HEK293T (cell line): ENCODE measurements at regions not wholly inside any gene's neighbourhood (a gene's known extent, or its start where the extent isn't known, plus 50 kb on each side); places are given as distances from the start of the nearest gene placed in this dataset.
A peak's percentile ranks its signal among the peaks of the same experiment; 100 is the strongest.

Experiments
- CTCF ChIA-PET: fragments of 350-600 bp; formaldehyde crosslinking; extraction: SDS; loops from one replicate; lab custom pipeline; 2021; ENCODE audit warnings: antibody characterized with exemption, inconsistent platforms; lab: Yijun Ruan, JAX
- POLR2A ChIA-PET: fragments of 350-600 bp; formaldehyde crosslinking; extraction: SDS; loops from one replicate; lab custom pipeline; 2020; ENCODE audit warnings: antibody characterized with exemption, inconsistent platforms; lab: Yijun Ruan, JAX
- DNase-seq: peaks from one replicate; pipeline ENCODE4 v3.0.0; 2012; ENCODE audit warnings: mixed read lengths; ENCODE audit errors: extremely low spot score
- ARNT ChIP-seq: fragments of 450-650 bp; IDR thresholded peaks from 2 replicates; pipeline ENCODE4 v1.6.1; 2017; ENCODE audit warnings: mild to moderate bottlenecking
- BHLHE40 ChIP-seq: fragments of 450-650 bp; IDR thresholded peaks from 2 replicates; pipeline ENCODE4 v1.6.1; 2016; ENCODE audit warnings: mild to moderate bottlenecking, moderate library complexity, borderline replicate concordance
- CTBP1 ChIP-seq: fragments of 450-650 bp; IDR thresholded peaks from 2 replicates; pipeline ENCODE4 v1.6.1; 2016; ENCODE audit warnings: borderline replicate concordance
- ELF4 ChIP-seq: fragments of 450-650 bp; IDR thresholded peaks from 2 replicates; pipeline ENCODE4 v1.6.1; 2017; ENCODE audit warnings: antibody characterized with exemption
- FOXA1 ChIP-seq: fragments of 450-650 bp; IDR thresholded peaks from 2 replicates; pipeline ENCODE4 v1.6.1; 2016; ENCODE audit warnings: mild to moderate bottlenecking
- FOXK2 ChIP-seq: fragments of 450-650 bp; IDR thresholded peaks from 2 replicates; pipeline ENCODE4 v1.6.1; 2016; ENCODE audit warnings: mild to moderate bottlenecking
- FOXM1 ChIP-seq: fragments of 450-650 bp; IDR thresholded peaks from 2 replicates; pipeline ENCODE4 v1.6.1; 2017; ENCODE audit warnings: mild to moderate bottlenecking, borderline replicate concordance
- HDGF ChIP-seq: fragments of 450-650 bp; IDR thresholded peaks from 2 replicates; pipeline ENCODE4 v1.6.1; 2017; ENCODE audit warnings: antibody characterized with exemption, borderline replicate concordance
- L3MBTL2 ChIP-seq: fragments of 450-650 bp; conservative IDR thresholded peaks from 2 replicates; pipeline ENCODE4 v1.6.1; 2016; ENCODE audit warnings: mild to moderate bottlenecking
- LEF1 ChIP-seq: fragments of 450-650 bp; IDR thresholded peaks from 2 replicates; pipeline ENCODE4 v1.6.1; 2017; ENCODE audit warnings: mild to moderate bottlenecking, borderline replicate concordance
- NFRKB ChIP-seq: fragments of 450-650 bp; IDR thresholded peaks from 2 replicates; pipeline ENCODE4 v1.6.1; 2016; ENCODE audit warnings: mild to moderate bottlenecking, moderate library complexity
- SP1 ChIP-seq: fragments of 450-650 bp; IDR thresholded peaks from 2 replicates; pipeline ENCODE4 v1.6.1; 2017
- SUZ12 ChIP-seq: fragments of 450-650 bp; IDR thresholded peaks from 2 replicates; pipeline ENCODE4 v1.6.1; 2016; ENCODE audit warnings: mild to moderate bottlenecking
- TARDBP ChIP-seq: fragments of 450-650 bp; IDR thresholded peaks from 2 replicates; pipeline ENCODE4 v1.6.1; 2016
- ZNF384 ChIP-seq: fragments of 450-650 bp; IDR thresholded peaks from 2 replicates; pipeline ENCODE4 v1.6.1; 2016
- TF ChIP-seq, protein P1 (sequence below): fragments of 450-650 bp; IDR thresholded peaks from 2 replicates; pipeline ENCODE4 v1.6.1; 2016

DNA sequence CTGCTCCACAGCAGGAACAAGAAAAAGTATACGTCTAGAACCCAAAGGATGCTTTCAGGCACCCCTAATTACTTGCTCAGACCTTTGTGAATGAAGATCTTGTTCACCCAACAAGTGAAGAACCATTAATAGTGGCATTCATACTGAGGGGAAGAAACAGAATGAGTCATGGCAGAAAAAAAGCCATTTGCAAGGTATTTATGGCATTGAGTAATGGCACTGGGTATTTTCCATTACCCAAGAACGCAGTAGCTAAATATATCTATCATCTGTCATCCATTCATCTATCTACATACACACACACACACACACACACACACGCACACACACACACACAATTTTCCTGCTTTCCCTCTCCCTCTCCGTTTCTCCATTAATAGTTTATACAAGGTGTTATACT, 56.4 kb upstream of the XIRP2 start:
- CTCF ChIA-PET: no interaction called here
- DNase-seq: no peak
- TF ChIP-seq SUZ12 (no peak), FOXA1 (no peak), HDGF (no peak), SP1 (no peak), ZNF384 (no peak)
- TF ChIP-seq, protein P1, sequence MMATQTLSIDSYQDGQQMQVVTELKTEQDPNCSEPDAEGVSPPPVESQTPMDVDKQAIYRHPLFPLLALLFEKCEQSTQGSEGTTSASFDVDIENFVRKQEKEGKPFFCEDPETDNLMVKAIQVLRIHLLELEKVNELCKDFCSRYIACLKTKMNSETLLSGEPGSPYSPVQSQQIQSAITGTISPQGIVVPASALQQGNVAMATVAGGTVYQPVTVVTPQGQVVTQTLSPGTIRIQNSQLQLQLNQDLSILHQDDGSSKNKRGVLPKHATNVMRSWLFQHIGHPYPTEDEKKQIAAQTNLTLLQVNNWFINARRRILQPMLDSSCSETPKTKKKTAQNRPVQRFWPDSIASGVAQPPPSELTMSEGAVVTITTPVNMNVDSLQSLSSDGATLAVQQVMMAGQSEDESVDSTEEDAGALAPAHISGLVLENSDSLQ: 0 out of 2 replicates have a peak, but pooled peaks have one; percentile 4
- POLR2A ChIA-PET: no interaction called here

DNA sequence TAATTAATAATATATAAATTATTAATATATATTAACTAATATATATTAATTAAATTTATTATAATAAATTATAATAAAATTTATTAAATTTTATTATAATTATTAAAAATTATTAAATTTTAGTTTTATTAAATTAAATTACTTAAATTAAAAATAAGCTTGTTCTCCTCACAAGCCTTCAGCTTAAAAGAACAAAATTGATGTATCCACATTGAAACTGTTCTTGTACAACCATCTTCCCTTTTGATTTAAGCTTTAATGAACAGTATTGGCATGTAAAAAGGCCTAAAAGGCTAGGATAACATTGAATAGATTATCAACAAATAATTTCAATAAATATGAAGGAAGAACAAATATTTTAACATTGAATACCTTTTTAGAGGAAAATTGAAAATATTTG, 62.4 kb upstream of the XIRP2 start:
- no peak for TF ChIP-seq ZNF384
- TF ChIP-seq FOXA1: no peak
- TF ChIP-seq TARDBP: no peak
- no peak for TF ChIP-seq FOXM1
- TF ChIP-seq HDGF: no peak
- TF ChIP-seq, protein P1: no peak
- no peak for TF ChIP-seq FOXK2
- no peak for TF ChIP-seq SP1
- TF ChIP-seq SUZ12: no peak
- TF ChIP-seq BHLHE40: no peak
- TF ChIP-seq CTBP1: no peak
- no peak for TF ChIP-seq ARNT
- TF ChIP-seq L3MBTL2: no peak
- no peak for TF ChIP-seq LEF1
- TF ChIP-seq NFRKB: no peak
- TF ChIP-seq ELF4: no peak
- CTCF ChIA-PET: no interaction called here
- DNase-seq: no peak
- POLR2A ChIA-PET: no interaction called here

DNA sequence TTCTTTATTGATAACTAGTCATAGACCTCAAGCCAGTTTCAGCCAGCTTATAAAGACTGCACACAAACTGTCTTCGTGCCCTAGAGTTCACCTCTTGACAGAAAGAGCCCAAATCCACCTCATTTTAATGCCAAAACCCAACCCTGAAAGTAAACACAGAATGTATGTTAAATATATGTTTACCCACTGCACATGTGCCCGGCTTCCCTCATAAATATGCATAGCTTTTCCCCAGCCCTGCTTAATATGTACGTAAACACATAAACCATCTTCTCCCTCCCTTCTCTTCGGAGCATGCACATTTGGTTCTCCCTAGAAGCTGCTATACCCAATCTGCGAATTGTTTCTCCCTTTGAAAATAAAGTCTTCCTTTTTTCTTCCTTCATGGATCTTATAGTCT, 73.9 kb upstream of the XIRP2 start:
- TF ChIP-seq BHLHE40 (no peak), ELF4 (no peak), L3MBTL2 (no peak), SUZ12 (no peak), CTBP1 (no peak), ZNF384 (no peak), FOXK2 (no peak)
- TF ChIP-seq, protein P1: no peak
- DNase-seq: no peak
- ChIA-PET POLR2A (no interaction called here), CTCF (no interaction called here)

DNA sequence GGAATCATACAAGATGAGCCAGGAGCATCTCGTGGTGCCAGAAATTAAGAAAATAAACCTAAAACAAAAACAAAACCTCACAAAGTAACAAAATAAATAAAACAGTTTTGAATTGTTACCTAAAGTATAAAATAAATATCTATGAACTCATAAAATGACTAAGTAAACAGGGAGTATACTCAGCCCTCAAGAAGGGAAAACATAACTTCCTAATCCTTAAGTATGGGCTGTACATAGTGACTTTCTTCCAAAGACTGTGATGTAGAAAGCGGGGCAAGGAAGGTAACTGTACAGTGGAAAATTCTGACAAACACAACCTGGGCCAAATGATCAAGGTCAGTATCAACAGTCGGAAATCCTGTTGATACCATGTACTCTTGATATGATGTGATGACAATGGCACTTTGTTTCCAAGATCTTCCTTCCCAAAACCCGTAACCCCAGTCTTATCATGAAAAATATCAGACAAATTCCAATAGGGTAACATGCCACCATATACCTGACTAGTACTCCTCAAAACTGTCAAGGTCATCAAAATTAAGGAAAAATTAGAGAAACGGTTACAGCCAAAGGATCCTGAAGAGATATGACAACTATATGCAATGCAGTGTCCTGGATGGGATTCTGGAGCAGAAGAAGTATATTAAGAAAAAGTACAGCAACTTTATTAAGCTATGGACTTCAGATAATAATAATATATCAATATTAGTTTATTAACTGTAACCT, 76.0 kb upstream of the XIRP2 start:
- DNase-seq: no peak
- ChIA-PET POLR2A (no interaction called here), CTCF (no interaction called here)
- TF ChIP-seq ZNF384 (no peak), TARDBP (no peak), FOXM1 (no peak), FOXK2 (no peak), CTBP1 (no peak), NFRKB (no peak), ARNT (no peak)
- TF ChIP-seq, protein P1: no peak

DNA sequence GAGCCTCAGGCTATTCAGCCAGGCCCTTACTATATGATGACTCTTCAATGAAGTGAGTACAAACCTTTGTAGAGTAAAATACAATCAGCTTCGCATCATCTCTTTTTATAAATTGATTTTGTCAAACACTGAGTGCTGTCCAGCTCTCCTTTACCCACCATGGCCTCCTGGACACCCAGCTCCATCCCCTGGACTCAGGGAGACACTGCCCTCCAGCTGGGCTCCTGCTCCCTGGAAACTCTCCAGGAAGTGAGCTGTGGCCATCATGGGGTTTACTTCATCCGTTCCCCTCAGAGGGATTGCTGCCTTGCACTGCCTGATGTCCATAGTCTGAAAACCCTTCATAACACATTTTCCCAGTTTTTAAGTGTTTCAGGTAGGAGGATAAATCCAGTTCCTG, 82.5 kb upstream of the XIRP2 start:
- CTCF ChIA-PET: no interaction called here
- TF ChIP-seq SP1: no peak
- no peak for TF ChIP-seq FOXK2
- no peak for TF ChIP-seq HDGF
- no peak for TF ChIP-seq L3MBTL2
- TF ChIP-seq CTBP1: no peak
- TF ChIP-seq SUZ12: no peak
- no peak for TF ChIP-seq ARNT
- no peak for TF ChIP-seq NFRKB
- no peak for TF ChIP-seq ELF4
- TF ChIP-seq BHLHE40: no peak
- no peak for TF ChIP-seq FOXM1
- TF ChIP-seq LEF1: no peak
- TF ChIP-seq FOXA1: no peak
- TF ChIP-seq, protein P1: no peak
- TF ChIP-seq TARDBP: no peak
- TF ChIP-seq ZNF384: no peak
- DNase-seq: no peak
- POLR2A ChIA-PET: no interaction called here
